OCI-M2 (cell line): ENCODE measurements at regions not wholly inside any gene's neighbourhood (a gene's known extent, or its start where the extent isn't known, plus 50 kb on each side); places are given as distances from the start of the nearest gene placed in this dataset.
"Not testable (repeated sequence)": the region's sequence is repeated elsewhere in the genome, so short reads cannot be mapped to it uniquely, and the experiment has no call there.

Experiments
- DNase-seq: peaks from one replicate; lab custom pipeline; 2025; ENCODE audit not compliant: unreplicated experiment; lab: John Stamatoyannopoulos, UW

DNA sequence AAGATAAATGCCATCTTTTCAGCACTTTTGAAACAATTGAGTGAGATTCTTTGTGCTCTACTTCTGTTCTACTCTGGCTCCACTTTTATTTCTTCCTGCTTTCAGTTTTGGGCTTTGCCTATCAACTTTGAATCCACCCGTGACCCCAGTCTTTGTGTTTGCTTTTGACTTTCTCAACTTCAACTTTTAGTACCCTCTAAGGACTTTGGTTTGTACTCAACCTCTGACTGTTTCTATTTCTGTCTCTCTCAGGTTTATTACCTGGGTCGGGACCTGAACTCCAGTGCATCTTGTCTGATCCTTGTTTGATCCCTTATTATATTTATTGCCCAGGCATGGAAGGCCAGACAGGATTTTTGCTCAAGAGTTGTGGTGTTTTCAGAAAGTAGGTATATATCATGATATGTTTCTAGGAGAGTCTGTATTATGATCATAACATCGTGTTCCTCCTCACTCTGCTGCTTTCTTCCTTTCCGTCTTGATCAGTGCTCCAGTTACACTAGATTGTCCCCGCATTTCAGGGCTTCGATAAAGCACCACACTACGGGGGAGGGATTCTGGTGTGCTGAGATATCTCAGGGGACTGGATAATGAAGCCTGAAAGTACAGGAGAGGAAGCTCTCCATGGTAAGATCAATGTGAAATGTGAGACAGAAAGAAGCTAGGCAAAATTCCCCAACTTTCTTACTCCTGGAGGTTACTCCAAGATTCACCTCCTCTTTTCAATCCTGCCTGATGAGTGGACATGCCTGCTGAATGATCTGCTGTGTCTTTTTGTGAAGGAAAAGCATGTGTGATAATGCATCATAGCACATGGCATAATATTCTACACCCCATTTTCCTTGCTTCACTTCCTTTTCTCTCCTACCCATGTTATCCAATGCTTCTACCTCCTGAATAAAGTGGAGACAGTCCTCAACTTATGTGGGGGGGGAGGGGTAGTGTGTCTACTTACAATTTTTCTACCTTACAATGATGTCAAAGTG lies 155.5 kb upstream of the GRIN3A start:
- DNase-seq = peak; percentile 46

DNA sequence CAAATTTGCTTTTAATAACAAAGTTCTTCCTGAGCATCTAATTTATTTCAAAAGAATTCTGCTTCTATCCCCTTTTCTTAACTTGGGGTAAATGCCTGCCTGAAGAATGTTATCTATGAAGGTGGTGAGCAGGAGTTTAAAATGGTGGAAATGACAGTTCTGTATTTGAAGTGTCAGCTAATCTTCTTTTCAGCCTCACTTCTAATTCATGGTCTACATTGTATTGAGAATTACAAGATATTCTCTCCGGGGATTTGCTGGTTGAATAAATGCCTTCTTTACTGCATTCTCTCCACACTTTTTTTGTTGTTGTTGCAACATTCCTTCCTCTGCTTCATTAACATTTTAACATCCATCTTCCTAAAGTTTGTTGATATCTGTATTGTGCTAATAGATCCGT lies 143.1 kb upstream of the GRIN3A start:
- no peak for DNase-seq

DNA sequence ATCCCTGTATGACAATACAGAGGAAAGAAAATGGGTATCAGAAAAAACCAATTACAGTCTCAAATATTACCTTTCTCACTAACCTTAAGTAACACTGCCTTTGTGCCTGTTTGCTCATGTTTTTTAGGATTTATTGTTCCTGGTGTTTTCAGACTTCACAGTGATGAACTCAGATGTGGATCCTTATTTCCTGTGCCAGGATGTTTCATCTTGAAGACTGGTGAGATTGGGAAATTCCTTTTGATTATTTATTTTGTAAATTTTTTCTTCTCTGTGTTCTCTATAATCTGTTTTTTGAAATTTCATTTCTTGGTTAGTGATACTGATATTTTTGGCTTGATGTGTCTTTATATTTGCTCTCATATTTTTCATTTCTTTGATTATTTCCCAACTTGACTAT lies 142.4 kb upstream of the GRIN3A start:
- no peak for DNase-seq

DNA sequence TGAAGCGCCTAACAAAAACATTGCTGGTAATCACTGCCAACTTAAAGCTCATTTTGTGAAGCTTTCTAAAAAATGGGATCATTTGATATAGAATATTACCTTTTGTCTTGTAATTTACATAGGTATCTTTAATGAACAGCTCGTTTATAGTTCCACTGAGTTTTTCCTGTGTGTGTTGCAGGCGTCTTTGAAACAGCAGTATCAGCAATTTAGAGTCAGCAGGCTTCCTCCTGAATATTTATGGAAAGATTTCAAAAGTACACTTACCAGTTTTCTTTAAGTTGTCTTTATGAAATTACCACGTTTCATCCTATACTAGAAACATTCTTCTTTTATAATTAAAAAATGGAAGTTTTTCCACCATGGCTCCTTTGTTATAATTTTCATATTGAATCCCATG lies 140.3 kb upstream of the GRIN3A start:
- DNase-seq = no peak

DNA sequence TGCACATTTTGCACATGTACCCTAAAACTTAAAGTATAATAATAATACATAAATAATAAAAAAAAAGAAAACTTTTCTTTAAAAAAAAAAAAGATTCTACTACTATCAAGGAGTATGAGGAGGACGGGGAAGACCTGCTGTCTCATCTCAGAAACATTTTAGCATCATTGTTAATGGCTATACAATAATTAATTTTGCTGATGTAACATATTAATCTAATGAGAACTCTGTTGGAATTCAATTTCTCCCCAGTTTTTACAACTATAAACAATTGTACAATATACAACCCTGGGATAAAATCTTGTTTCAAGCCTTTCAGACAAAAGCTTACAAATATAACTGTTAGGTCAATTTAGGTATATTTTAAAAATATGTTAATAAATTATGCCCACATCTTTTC lies 139.0 kb upstream of the GRIN3A start:
- no peak for DNase-seq

DNA sequence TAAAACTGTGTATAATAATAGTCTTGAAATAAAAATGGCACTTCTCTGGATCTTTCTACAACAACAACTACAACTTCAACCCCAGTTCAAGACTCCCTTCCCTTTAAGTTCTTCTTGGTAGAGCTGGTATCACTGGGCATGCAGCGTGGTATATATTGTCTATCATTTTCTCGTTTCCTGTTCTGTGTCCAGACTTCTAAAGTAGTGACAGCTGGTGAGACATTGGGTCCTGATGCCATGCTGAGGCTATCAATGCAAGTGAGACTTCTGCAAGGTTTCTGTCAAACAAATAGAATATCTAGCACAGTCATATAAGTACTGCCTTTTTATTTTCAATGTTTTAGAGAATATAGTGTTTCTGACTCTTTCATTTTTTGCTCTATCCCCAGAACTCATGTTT lies 123.0 kb upstream of the GRIN3A start:
- no peak for DNase-seq

DNA sequence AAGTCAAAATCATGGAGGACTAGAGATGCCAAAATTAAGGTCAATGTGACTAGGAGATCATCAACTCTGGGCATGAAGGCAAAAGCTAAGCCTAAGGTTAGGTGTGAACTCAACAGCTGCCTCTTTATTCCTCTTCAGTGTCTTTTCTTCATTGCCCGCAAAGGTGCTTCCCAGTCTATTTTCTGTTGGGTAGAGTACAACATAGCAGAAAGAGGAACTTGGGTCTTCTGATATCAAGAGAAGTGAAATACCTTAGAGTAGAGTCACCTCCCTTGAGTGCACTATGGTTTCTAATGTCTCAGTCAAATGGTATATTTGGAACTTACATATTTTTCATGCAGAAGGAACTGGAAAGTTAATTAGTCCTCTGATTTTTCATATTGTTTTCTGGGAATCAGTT lies 122.5 kb upstream of the GRIN3A start:
- DNase-seq = no peak

DNA sequence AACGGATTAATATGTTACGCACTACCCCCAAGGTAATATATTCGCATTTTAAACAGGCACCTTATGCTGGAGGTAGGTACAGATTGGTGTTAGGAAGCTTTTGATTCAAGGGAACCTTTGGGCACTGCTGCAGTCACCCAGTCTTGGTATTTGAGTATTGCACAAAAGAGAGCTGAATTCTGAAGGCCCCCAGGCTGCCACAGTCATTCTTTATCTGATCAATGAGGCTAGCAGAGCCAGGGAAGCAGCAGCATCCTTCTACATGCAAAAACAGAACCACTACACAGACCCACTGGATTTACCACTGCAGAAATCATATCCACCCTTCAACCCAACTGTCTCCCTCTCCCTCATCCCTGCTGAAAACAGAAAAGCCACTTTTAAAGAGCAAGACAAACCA lies 121.2 kb upstream of the GRIN3A start:
- no peak for DNase-seq

DNA sequence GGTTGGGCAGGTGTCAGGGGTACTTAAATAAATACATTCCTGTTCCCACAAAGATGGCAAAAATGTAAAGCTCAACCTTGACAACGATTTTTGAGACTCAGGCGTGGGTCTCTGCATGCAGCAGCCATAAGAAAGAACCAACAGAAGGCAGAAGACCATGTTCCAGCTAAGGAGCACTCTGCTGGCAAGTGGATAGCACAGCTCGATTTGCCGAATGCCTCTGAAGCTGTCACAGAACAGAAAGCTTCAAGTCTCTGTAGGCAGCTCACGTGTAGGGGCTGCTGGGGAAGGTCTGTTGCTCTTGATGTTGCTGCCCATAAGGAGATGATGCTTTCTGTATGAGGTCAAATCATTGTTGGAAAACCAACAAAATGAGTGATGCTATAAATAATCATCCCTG lies 119.6 kb upstream of the GRIN3A start:
- no peak for DNase-seq

DNA sequence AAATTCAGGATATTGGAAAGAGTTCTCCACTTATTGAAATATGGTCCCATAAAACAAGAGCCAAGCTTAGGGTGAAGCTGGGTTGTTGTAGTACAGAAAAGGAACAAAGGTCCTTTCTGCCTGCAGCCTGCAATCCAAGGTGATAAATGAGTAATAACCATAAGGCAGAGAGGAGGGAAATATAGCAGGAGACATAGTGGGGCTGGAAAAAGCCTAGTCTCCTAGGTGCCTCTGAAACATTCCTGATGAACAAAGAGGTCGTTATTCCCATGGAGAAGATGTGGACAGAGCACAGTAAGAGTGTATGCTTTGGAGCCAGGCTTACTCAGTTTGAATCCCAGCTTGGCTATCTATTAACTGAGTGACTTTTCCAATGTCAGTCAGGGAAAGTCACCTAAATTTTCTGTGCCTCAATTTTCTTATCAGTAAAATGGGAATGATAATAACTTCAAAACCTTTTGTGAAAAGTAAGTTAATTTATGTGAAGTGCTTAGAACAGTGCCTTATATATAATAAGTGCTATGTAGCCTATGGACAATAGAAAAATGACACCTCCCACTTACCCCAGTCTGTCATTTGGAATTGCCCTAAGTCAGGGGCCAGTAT lies 110.8 kb upstream of the GRIN3A start:
- no peak for DNase-seq

DNA sequence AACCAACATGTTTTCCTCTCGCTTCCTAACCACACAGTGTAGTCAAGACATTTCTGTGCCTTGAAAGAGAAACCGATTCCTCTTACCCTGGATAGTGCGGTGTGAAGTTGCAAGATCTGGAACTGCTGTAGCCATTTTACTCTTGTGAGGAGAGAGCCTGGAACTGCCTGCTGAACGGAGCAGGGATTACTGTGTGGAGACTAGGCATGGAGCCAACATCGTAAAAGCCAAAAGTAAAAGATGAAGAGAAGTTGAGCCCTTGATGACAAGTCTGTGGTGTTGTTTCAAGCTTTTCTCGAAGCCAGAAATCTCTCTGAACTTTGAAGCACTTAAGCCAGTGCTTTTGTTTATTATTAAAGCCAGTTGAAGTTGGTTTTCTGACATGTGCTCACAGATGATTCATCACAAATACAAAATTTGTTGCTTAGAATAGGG lies 110.1 kb upstream of the GRIN3A start:
- DNase-seq = no peak

DNA sequence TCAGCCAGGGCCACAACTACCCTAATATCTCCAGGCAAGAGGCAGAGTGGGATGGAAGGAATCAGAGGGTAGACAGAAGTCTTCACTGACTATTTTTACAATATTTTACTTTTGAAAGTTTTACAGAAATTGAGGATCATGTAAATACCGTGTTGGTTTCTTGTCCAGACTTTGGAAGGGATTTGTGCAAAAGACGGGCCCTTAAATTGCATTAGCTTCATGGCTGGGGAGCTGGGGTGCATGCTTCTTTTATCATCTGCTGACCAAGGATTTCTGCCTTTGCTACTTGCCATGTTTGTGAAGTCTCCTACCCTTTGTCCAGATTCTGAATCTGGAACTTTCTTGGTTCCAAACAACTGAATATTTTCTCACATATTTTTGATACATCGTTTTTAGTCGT lies 107.7 kb upstream of the GRIN3A start:
- no peak for DNase-seq

DNA sequence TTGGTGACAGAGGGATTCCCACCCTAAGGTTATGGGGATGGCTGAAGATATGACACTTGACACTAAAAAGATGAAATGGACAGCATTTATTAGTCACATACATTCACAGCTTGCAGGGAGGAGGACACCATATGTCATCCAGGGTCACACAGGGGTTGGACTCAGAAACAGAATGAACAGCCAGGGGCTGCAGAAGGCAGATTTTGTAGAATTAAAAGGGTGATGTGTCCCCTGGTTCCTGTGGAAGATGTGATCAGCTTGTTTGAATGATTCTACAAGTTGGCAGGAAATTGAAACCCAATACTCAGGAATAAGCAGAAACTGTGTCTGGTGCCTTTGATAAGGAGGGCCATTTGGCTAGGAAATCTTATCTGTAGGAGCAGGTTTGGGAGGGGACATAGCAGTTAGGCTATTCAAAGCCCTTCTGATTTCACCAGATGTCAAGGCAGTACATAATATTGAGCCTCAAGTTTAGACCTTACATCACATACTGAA lies 102.3 kb upstream of the GRIN3A start:
- DNase-seq = peak; percentile 70

DNA sequence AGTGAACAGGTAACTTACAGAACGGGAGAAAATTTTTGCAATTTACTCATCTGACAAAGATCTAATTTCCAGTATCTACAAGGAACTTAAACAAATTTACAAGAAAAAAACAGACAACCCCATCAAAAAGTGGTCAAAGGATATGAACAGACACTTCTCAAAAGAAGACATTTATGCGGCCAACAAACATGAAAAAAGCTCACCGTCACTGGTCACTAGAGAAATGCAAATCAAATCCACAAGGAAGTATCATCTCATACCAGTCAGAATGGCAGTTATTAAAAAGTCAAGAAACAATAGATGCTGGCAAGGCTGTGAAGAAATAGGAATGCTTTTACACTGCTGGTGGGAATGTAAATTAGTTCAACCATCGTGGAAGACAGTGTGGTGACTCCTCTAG lies 100.5 kb upstream of the GRIN3A start:
- DNase-seq = not testable (repeated sequence)

DNA sequence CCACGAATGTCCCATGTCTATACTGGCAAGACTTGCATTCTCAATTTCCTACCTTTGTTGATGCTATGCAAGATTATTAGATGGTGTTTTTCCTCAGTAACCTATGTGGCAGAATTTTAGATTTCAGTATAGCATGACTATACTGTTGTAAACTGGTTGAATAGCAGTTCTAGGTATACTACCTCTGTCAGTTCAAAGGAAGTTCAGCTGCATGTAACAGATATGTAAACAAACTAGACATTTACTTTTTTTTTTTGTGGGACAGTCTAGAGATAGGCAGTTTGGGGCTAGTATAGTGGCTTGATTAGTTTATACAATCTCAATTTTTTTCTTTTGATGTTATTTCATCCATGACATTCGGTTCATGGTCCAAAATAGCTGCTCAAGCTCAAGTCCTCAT lies 97.6 kb upstream of the GRIN3A start:
- no peak for DNase-seq

DNA sequence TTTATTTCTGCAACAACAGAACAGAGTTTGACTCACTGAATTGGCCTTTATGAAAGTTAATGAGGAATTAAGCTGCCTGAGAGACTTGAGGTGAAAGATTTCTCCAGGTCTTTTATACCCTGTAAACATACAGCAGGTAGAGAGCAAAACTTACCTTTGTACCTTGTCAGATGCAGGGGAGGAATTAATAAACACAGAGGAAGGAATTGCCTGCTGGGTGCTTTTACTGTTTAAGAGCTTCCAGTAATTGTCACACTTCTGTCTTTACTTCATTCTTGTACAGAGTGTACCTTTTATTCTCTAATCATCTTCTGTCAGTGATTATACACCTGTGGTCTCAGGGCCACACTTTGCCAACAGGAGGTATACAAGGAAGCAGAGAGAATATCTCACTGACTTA lies 94.0 kb upstream of the GRIN3A start:
- no peak for DNase-seq

DNA sequence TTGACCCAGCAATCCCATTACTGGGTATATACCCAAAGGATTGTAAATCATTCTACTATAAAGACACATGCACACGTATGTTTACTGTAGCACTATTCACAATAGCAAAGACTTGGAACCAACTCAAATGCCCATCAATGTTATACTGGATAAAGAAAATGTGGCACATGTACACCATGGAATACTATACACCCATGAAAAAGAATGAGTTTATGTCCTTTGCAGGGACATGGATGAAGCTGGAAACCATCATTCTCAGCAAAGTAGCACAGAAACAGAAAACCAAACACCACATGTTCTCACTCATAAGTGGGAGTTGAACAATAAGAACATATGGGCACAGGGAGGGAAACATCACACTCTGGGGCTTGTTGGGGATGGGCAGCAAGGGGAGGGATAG lies 83.0 kb upstream of the GRIN3A start:
- not testable (repeated sequence) for DNase-seq

DNA sequence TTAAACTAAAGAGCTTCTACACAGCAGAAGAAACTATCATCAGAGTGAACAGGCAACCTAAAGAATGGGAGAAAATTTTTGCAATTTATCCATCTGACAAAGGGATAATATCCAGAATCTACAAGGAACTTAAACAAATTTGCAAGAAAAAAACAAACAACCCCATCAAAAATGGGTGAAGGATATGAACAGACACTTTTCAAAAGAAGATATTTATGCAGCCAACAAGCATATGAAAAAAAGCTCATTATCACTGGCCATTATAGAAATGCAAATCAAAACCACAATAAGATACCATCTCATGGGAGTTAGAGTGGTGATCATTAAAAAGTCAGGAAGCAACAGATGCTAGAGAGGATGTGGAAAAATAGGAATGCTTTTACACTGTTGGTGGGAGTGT lies 82.5 kb upstream of the GRIN3A start:
- DNase-seq = not testable (repeated sequence)

DNA sequence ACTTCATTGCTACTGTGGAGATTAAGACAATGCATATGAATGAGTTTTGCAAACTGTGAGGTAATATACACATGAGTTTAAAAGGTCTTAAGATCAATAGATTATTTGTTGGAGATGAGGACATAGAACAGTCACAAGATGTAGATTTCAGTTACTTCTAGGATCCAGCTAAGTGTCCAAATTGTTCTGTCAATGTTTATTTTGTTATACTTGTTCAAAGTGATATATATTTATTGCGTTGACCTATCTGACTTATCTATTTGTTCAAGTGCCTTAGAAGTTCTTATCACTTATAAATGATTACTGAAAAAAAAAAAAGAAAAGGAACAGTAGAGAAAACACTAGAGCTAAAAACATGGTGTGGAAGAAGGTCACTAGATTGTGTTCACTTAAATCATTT lies 75.6 kb upstream of the GRIN3A start:
- DNase-seq = no peak

DNA sequence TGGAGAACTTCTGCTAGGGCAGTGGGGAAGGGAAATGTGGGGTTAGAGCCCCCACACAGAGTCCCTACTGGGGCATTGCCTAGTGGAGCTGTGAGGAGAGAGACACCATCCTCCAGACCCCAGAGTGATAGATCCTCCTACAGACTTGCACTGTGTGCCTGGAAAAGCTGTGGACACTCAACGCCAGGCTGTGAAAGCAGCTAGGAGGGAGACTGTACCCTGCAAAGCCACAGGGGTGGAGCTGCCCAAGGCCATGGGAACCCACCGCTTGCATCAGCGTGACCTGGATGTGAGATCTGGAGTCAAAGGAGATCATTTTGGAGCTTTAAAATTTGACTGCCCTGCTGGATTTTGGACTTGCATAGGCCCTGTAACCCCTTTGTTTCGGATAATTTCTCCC lies 69.4 kb upstream of the GRIN3A start:
- not testable (repeated sequence) for DNase-seq

DNA sequence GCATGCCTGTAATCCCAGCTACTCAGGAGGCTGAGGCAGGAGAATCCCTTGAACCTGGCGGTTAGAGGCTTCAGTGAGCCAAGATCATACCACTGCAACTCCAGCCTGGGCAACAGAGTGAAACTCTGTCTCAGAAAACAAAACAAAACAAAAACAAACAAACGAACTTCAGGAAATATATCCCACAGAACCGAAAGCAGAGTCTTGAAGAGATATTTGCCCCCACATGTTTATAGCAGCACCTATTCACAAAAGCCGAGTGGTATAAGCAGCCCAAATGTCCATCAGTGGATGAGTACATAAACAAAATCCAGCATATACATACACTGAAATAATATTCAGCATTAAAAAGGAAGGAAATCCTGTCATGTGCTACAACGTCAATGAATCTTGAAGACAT lies 57.6 kb upstream of the GRIN3A start:
- no peak for DNase-seq

DNA sequence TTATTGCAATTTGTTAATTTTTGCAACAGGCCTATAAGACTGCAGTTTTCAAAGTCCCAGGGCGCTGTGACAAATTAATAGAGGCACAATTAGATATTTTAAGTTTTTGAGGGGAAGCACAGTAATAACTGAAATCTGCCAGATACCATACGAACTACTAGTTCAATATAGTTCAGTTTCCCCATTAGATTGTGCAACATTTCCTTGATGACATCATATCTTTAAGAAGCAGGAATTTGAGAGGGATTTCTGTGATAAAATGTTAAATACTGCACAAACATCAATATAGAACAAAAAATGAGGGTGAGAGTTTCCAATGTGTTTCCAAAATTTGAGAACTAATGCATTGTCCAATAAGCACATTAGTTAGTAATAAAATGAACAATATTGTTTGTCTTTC lies 56.7 kb upstream of the GRIN3A start:
- no peak for DNase-seq
